HG03108 (cell line): ENCODE measurements at regions not wholly inside any gene's neighbourhood (a gene's known extent, or its start where the extent isn't known, plus 50 kb on each side); places are given as distances from the start of the nearest gene placed in this dataset.
"Not testable (repeated sequence)": the region's sequence is repeated elsewhere in the genome, so short reads cannot be mapped to it uniquely, and the experiment has no call there.

Experiments used
- ATAC-seq: cut with Tn5 transposase; IDR thresholded peaks from one replicate; pipeline ENCODE4 v1.9.1; 2021; ENCODE audit warnings: moderate library complexity; ENCODE audit not compliant: unreplicated experiment

DNA sequence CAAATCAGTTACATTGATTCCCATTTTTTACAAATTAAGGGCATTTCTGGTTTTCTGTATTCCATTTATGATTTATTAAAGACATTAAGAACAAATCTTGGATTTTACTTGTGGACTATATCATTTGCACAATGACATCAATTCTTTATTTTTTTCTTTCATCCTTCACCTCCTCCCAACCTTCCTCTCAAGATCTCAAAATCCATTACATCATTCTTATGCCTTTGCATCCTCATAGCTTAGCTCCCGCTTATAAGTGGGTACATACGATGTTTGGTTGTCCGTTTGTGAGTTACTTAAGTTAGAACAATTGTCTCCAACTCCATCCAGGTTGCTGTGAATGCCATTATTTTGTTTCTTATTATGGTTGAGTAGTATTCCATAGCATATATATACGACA, 752.8 kb downstream of the CD109 start:
- ATAC-seq = no peak

DNA sequence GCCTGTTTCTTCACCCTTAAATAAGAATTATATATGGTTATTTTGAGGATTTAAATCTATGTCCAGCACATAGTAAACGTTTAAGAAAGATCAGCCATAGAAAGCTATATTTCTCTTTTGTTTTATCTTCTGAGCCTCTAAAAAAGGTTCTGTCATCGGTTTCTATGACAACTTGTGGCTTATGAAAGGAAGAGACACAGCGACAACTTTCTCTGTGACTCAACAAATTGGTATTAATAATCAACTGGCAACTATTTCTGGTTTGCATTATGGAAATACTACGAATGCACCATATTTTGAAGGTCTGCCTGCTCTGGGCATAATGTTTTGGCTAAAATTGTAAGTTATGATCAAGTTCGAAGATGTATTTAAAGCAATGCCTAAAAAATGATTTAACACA, 751.0 kb downstream of the CD109 start:
- ATAC-seq = peak; percentile 61

DNA sequence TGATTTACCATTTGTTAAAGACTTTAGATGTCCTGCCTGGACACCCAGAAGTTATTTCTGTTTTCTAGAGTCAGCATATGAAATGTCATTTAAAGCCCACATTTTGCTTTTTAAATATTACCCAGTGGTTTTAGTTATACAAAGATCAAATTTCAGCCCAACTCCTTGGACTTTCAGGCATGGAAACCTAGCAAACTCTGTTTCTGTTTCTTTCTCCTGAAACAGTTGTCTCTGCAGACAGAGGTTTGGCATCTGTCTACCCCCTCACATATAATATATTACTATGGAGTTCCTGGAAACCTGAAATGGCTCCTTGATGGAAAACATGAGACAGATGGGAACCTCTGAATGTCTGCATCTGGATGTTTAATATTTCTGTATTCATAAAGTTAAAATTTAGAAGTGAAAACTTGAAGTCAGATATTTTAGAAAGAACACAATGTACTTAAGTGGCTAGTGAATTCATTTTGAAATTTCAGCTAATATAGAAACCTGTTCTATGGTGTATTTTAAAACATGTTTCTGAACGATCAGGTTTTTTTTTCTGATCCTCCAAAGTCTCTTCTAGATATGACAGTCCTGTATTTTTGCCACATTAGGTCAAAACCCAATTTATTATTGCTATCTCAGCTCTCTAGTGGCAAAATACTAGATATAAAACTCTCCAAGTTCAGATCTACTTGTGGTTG, 743.3 kb downstream of the CD109 start:
- no peak for ATAC-seq

DNA sequence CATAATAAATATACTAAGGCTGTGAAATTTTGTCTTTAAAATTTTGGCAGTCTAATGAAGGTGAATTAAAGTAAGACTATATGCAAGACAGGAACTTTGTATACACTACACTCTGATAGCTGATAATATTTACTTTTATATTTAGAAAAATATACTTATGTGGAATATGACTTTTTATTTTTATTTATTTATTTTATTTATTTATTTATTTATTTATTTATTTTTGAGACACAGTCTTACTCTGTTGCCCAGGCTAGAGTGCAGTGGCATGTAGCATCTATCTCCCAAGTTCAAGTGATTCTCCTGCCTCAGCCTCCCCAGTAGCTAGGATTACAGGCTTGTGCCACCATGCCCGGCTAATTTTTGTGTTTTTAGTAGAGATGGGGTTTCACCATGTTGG, 742.4 kb downstream of the CD109 start:
- not testable (repeated sequence) for ATAC-seq

DNA sequence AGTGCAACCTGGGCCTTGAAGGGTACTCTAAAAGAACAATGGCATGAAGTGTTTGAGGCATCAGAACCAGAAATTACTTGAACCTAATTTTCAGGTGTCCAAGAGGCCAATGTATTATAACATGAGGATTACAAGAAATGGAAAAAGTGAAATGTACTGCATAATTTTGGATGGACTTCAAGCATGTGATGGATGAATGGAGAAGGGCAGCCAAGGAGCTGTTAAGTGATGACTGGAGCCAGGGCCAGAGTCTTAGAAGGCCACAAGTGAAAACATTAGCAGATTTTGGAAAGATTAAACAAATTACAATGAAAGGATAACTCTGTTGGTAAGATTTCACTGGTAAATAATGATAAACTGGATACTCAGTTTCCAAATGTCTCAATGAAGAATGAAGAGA, 738.2 kb downstream of the CD109 start:
- no peak for ATAC-seq

DNA sequence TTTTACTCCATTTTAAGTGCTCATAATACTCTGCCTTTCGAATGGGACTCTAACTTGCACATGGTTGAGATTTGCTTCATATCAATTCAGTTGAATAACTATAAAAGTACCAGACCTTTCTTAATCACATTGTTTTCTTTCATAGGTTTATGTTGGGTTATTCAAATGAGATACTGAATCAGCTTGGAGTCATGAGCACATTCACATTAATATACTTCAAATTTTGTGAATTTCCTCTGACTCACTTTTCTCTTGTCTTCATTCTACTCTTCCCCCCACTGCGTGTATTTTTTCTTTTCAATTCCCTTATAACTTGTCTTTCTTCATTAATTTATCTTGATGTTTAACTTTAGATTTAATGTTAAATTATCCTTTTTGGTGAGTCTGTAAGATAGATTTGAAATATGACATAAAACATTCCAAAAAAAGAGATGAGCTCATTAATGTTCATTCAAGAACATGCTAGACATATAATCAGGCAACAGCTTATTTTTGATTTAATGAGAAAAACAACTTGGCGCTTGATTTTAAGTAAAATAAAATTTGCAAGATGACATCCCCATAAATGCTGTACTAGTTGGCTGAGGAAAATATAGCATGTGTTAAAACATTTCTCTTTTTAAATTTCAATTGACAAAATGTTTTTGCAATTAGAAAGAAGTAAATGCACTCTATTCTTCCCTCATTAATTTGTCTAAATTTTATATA, 736.0 kb downstream of the CD109 start:
- ATAC-seq = no peak

DNA sequence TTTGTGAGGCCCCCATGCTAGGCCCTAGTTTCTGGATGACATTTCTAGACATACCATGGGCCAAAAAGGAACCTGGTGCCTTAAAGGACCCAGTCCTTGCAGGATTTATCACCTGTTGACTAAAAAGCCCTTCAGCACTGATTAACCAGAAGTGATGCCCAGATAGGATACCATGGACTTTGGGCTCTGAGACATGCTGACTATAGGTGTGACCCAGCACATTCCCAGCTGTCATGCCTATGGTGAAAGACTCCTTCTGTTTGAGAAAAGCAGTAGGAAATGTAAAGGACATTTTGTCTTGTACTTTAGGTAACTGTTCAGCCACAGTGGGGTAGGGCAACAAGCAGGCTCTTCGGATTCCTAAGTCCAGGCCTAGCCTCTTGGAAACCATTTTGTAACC, 724.2 kb downstream of the CD109 start:
- ATAC-seq = no peak

DNA sequence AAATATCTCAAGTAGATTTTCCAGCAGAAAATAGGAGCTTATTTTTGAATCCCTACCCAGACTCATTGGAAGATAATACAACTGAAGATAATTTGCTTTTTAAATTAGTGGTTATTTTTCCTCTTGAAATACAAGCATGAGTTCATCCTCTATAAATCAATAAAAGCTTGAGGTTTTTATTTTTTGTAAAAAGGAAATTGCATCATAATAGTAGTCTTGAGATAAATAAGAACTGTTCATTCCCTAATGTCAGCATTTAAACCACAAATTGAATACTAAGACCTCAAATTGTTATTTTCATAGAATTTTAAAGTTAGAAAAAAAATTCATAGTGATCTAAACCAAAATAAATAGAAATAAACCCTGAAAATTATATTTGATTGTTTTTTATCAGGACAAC, 719.1 kb downstream of the CD109 start:
- no peak for ATAC-seq

DNA sequence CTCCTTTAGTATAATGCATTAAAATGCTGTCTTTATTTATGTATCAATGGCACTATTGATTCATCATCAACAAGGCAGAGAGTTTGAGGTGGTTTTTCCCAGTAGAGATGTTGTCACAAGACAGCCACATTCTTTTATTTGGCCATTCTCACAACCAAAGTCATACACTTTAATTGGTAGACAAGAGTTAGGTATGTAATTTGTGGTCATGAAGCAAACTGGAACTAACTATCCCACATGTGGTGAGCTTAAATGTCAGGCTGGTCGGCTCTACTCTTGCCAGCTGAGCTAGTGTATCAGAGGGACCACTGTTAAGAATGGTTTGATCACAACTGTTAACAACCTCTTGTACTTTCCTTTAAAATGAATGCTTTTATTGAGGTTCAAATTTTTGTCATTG, 714.6 kb downstream of the CD109 start:
- no peak for ATAC-seq

DNA sequence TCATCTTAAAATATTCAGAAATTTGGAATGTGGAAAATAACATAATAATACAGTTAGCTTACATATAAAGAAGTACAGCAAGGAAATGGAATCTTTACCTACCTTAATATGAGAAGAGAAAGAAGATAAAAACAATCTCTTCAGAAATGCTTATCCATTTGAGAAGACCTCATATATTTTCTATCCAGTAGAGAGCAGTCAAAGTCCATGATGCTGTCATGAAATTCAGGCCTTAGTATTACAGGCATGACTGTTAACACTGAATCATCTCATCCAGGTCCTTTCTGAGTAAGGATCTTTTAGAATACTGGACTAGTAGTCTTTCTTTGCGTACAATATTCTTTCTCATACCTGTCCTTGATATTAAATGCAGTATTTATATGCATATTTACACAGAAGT, 713.4 kb downstream of the CD109 start:
- no peak for ATAC-seq

DNA sequence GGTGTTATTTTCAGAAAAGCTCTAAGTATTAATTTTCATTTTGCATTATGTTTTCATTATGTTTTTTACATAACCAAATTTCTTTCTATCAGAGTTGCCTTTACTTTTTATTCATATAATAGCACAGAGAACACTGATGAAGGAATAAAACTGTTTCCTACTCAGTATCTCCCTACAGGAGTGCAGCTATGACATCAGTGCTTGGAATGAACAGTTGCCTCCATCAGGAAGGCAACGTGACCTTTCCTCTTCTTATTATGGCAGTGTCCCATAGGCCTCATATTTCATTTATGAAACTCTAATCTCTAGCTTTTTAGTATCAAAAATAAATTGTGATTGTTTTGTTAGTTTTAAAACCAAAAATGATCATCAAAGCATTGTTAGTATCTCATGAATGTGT, 712.8 kb downstream of the CD109 start:
- ATAC-seq = no peak

DNA sequence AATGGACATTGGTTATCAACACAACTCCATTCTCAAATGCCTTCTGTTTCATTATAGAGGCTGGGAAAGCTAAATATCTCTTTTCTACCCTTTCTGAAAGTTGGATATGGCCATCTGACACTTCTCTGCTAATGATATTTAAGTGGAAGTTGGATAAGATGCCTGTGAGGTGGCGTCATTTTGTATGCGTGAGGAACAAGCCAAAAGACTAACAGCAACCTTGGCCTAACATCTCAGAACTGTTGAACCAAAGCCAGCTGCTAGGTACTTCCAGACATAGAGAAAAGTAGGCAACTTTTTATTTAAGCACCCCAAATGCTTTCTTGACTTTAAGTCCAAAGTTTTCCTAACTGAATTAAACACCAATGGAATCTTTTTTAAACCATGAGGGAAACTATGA, 708.4 kb downstream of the CD109 start:
- no peak for ATAC-seq

DNA sequence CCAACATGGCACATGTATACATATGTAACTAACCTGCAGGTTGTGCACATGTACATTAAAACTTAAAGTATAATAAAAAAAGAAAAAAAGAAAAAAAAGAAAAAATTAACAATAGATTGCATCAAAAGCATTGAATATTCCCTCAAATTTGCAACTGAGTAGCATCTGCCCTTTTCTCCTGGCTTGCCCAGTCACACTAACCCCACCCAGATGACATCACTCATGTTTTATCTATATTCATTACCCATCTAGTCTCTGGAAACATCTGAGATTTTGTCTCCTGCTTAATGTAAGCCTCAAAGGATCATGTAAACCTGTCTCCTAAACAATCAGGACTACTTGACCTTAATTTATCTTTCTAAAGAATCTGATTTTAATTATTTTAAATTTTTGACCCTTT, 706.8 kb downstream of the CD109 start:
- ATAC-seq = no peak

DNA sequence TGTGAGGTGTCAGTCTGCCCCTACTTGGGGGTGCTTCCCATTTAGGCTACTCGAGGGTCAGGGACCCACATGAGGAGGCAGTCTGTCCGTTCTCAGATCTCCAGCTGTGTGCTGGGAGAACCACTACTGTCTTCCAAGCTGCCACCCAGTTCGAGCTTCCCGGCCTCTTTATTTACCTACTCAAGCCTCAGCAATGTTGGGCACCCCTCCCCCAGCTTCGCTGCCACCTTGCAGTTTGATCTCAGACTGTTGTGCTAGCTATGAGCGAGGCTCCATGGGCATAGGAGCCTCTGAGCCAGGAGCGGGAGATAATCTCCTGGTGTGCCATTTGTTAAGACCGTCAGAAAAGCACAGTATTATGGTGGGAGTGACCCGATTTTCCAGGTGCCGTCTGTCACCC, 682.4 kb downstream of the CD109 start:
- not testable (repeated sequence) for ATAC-seq

DNA sequence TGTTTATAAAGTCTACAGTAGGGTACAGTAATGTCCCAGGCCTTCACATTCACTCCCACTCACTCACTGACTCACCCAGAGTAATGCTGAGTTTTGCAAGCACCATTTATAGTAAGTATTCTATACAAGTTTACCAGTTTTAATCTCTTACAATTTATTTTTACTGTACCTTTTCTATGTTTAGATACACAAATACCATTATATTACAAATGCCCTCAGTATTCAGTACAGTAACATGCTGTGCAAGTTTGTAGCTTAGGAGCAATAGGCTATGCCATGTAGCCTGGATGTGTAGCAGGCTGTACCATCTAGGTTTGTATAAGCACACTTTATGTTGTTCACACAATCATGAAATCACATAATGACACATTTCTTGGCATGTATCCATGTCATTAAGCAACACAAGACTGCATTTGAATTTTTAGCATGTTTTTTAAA, 673.6 kb downstream of the CD109 start:
- ATAC-seq = no peak

DNA sequence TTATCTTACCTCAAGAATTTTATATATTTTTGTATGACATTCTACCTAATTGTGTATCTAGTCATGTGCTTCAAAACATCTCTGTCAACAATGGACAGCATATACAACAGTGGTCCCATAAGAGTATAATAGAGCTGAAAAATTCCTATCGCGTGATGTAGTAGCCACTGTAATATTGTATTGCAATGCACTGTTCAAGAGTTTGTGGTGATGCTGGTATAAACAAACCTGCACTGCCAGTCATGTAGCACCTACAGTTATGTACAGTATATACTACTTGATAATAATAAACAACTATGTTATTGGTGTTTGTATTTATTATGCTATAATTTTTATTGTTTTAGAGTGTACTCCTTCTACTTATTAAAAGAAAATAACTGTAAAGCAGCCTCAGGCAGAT, 672.7 kb downstream of the CD109 start:
- no peak for ATAC-seq

DNA sequence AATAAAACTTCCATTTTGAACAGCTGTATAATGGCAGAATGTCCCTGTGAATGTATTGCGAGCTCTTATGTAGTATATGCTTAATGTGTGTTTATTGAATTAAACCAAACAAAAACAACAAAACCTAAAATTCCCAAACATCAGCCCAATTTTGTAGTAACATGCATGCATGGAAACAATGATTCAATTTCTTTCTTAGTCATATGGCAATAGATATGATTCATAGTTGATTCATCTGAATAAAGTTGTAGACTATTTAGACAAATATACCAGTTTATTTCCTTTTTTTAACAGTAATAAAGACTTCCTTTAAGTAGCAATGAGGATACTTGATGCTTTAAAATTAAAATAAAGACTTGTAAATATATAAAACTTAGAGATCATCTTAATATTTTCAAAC, 670.6 kb downstream of the CD109 start:
- ATAC-seq = no peak

DNA sequence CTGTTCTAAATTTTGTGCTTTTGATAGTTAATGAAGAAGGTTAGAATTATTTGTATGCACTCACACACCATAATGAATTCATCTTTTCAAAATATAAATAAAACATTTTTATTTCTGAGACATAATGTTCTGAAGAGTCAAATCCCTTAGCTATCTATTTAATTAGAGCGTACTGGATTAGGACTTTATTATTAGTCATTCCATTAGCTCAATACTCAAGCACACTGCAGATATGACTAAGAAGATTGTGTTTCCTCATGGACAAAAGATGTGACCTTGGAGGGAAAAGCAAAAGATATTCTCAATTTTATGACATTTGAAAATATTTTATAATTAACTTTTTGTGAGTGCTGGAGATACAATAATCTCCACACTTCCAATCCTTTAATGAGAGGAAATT, 666.4 kb downstream of the CD109 start:
- no peak for ATAC-seq

DNA sequence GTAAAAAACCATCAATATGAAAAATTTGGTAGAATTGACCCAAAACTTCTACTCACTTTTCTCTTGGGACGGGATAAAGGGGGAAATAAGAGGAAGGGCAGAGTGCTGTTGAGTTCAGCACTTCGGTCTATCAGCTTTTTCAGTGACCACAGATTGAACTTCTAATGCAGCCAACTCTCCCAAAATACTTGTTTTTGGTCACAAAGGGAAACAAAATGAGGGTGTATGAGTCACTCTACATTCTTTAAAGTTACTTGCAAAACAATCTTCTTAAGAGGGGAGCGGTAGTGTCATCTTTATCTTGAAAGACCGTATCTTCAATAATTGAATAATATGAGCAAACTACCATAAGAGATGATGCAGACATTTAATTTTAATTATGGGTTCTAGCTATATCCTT, 661.3 kb downstream of the CD109 start:
- no peak for ATAC-seq

DNA sequence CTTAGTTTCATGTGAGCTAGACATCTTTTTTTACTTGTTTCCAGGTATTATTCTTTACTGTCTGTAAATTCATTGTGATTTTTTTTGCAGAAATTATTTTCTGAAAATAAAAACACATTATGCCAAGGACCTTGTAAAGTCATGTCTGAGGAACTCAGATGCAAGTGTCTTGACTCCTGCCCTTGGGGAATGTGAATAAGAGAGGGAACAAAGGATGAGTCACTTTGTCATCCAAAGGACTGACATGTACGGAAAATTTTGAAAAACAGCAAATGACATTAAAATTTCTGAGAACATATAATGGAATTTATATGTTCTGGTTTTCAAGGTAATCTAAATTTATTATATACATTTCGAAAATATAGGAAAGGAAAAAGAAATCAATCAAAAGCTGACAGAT, 660.4 kb downstream of the CD109 start:
- ATAC-seq = no peak

DNA sequence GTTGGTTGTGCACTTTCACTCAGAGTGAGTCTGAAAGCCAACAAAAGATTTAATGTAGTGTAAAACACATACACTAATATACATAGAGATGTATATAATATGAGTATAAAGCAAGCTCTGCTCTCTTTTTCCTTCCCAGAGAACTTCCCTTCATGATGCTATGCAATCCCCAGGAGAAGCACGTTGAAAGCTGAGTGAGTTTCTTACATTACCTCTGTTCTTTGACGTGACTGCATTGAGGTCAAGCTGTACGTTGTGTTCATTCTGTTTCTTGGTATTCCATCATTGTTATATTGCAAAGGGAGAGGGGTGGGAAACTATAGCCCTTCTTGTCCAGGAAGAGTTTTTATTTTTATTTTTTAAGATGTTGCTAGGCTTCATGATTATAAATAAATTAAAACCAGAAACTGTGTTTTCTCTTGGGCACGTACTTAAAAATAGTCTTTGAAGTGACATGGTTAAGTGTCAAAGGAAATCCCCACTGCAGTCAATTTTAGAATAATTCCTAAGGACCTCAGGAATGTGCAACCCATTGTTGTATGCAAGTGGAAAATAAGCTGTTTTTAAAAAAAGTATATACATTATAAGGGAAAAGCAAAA, 651.0 kb downstream of the CD109 start:
- ATAC-seq = no peak

DNA sequence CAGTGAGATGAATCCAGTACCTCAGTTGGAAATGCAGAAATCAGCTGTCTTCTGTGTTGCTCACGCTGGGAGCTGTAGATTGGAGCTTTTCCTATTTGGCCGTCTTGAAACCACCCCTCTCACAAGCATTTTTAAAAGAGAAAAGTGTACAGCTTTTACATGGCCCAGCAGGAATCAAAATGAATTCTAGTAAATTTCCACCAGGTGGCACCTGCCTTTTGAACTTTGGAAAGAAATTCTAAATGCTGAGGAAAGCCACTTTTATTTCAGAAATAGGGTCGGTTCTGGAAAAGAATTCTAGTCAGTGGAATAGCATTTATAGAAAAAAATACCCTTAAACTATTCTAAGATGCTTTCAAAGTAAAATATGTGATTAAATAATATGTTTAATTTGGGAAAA, 647.8 kb downstream of the CD109 start:
- no peak for ATAC-seq
